Liver (tissue), 8 donors: ENCODE measurements at regions not wholly inside any gene's neighbourhood (a gene's known extent, or its start where the extent isn't known, plus 50 kb on each side); places are given as distances from the start of the nearest gene placed in this dataset.

ENCODE experiments used
- DNase-seq: peaks from one replicate; pipeline ENCODE4 v3.0.0-alpha.2; 2017; ENCODE audit warnings: low spot score
- H3K27ac ChIP-seq, 2 donors: one replicate each; pipeline ENCODE4 v1.7.0; 2013; ENCODE audit warnings: inconsistent platforms in 2 of 2, low read length in 2 of 2, control low read depth in 1 of 2, low read depth in 1 of 2, mild to moderate bottlenecking in 1 of 2
- H3K27me3 ChIP-seq, 4 donors: one replicate each; pipeline versions ENCODE4 v1.6.1 to v1.7.0; 2013; ENCODE audit warnings: low read length in 3 of 4, inconsistent platforms in 1 of 4, mild to moderate bottlenecking in 1 of 4, moderate library complexity in 1 of 4; ENCODE audit not compliant: control insufficient read depth in 4 of 4, insufficient read depth in 4 of 4
- H3K36me3 ChIP-seq, 4 donors: one replicate each; pipeline versions ENCODE4 v1.6.1 to v1.7.0; 2013; ENCODE audit warnings: low read length in 3 of 4, mild to moderate bottlenecking in 3 of 4, low read depth in 1 of 4, moderate library complexity in 1 of 4; ENCODE audit not compliant: control insufficient read depth in 4 of 4, insufficient read depth in 3 of 4
- H3K4me1 ChIP-seq, 4 donors: one replicate each; pipeline versions ENCODE4 v1.6.1 to v1.7.0; 2013; ENCODE audit warnings: low read length in 3 of 4, mild to moderate bottlenecking in 3 of 4, moderate library complexity in 1 of 4; ENCODE audit not compliant: control insufficient read depth in 4 of 4, insufficient read depth in 4 of 4
- H3K4me3 ChIP-seq, 3 donors: one replicate each; pipeline versions ENCODE4 v1.6.1 to v1.7.0; 2013; ENCODE audit warnings: low read length in 3 of 3, control low read depth in 1 of 3, low read depth in 1 of 3, mild to moderate bottlenecking in 1 of 3
- H3K9ac ChIP-seq, 2 donors: one replicate each; pipeline ENCODE4 v1.7.0; 2013; ENCODE audit warnings: low read length in 2 of 2, mild to moderate bottlenecking in 2 of 2, moderate library complexity in 2 of 2, control low read depth in 1 of 2, low read depth in 1 of 2
- H3K9me3 ChIP-seq, 4 donors: one replicate each; pipeline versions ENCODE4 v1.6.1 to v1.7.0; 2013; ENCODE audit warnings: low read length in 3 of 4; ENCODE audit not compliant: control insufficient read depth in 4 of 4
- EGR1 ChIP-seq, 2 donors: IDR thresholded peaks; 2 replicates each; pipeline ENCODE4 v1.6.1; 2016 to 2018; ENCODE audit warnings: antibody characterized with exemption in 2 of 2, low read depth in 2 of 2
- FOXA1 ChIP-seq: IDR thresholded peaks from 2 replicates; pipeline ENCODE4 v1.6.1; 2016; ENCODE audit warnings: antibody characterized with exemption
- FOXA2 ChIP-seq: IDR thresholded peaks from 2 replicates; pipeline ENCODE4 v1.6.1; 2016; ENCODE audit warnings: antibody characterized with exemption
- HNF4A ChIP-seq, 2 donors: conservative IDR thresholded peaks; 2 replicates each; pipeline ENCODE4 v1.6.1; 2016; ENCODE audit warnings: antibody characterized with exemption in 2 of 2, mild to moderate bottlenecking in 2 of 2
- JUND ChIP-seq, 2 donors: IDR thresholded peaks; 2 replicates each; pipeline ENCODE4 v1.6.1; 2016; ENCODE audit warnings: antibody characterized with exemption in 2 of 2
- NR2F2 ChIP-seq: IDR thresholded peaks from 2 replicates; pipeline ENCODE4 v1.6.1; 2016; ENCODE audit warnings: antibody characterized with exemption
- RAD21 ChIP-seq, 2 donors: IDR thresholded peaks; 2 replicates each; pipeline ENCODE4 v1.6.1; 2016; ENCODE audit warnings: antibody characterized with exemption in 2 of 2, mild to moderate bottlenecking in 2 of 2
- RXRA ChIP-seq, 2 donors: IDR thresholded peaks; 2 replicates each; pipeline ENCODE4 v1.6.1; 2017 to 2018; ENCODE audit warnings: antibody characterized with exemption in 2 of 2, mild to moderate bottlenecking in 1 of 2
- TAF1 ChIP-seq: conservative IDR thresholded peaks from 2 replicates; pipeline ENCODE4 v1.6.1; 2016; ENCODE audit warnings: antibody characterized with exemption, mild to moderate bottlenecking
- YY1 ChIP-seq: IDR thresholded peaks from 2 replicates; pipeline ENCODE4 v1.6.1; 2016; ENCODE audit warnings: antibody characterized with exemption, mild to moderate bottlenecking
- WGBS: extraction: QIAGEN DNeasy Blood & Tissue Kit; methylation state at CpG from one replicate; pipeline ENCODE4 v1.1.7; 2013; 5-methylcytosine and 5-hydroxymethylcytosine counted together
- TF ChIP-seq, protein P1 (sequence below): IDR thresholded peaks from 2 replicates; pipeline ENCODE4 v1.6.1; 2016; ENCODE audit warnings: antibody characterized with exemption
- TF ChIP-seq, protein P2 (sequence below): IDR thresholded peaks from 2 replicates; pipeline ENCODE4 v1.6.1; 2016; ENCODE audit warnings: antibody characterized with exemption, mild to moderate bottlenecking
- TF ChIP-seq, protein P3 (sequence below): IDR thresholded peaks from 2 replicates; pipeline ENCODE4 v1.6.1; 2016; ENCODE audit warnings: antibody characterized with exemption
- TF ChIP-seq, protein P4 (sequence below): fragments of 150-350 bp; IDR thresholded peaks from 2 replicates; pipeline ENCODE4 v1.5.1; 2017; ENCODE audit warnings: improper control_type of control experiment, low read depth, low read length; ENCODE audit not compliant: missing input control
- donor health status: healthy.
- donor health status: healthy.
- donor health status: healthy.
- donor health status: healthy.
- donor health status: healthy.

DNA sequence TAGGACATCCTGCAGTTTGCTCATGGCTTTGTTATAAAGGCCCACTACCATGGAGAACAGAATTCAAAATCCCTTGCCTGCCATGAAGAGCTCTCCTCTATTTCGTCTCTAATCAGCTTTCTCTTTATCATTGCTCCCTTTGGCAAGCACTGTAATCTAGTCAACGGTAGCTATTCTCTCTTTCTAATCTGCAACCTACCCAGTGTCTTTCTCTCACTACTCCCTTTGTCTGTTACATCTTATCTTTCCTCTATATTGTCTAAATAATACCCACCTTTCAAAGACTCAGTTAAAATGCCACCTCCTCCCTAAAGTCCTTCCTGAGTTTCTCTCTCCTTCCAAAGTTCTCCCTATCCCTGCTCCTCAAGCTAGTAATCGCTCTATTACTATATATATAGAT, 108.1 kb downstream of the FZD1 start:
- H3K36me3 ChIP-seq = no peaks in the 10 kb centered on the region
- TF ChIP-seq EGR1 (IDR thresholded peaks at IDR 0.05; ENCODE audit: low read depth in 2 of 2) (no peak), YY1 (no peak), JUND (IDR thresholded peaks at IDR 0.05) (no peak), FOXA1 (no peak), HNF4A (conservative IDR thresholded peaks at IDR 0.05) (no peak), NR2F2 (no peak), RXRA (IDR thresholded peaks at IDR 0.05) (no peak)
- TF ChIP-seq, protein P1, sequence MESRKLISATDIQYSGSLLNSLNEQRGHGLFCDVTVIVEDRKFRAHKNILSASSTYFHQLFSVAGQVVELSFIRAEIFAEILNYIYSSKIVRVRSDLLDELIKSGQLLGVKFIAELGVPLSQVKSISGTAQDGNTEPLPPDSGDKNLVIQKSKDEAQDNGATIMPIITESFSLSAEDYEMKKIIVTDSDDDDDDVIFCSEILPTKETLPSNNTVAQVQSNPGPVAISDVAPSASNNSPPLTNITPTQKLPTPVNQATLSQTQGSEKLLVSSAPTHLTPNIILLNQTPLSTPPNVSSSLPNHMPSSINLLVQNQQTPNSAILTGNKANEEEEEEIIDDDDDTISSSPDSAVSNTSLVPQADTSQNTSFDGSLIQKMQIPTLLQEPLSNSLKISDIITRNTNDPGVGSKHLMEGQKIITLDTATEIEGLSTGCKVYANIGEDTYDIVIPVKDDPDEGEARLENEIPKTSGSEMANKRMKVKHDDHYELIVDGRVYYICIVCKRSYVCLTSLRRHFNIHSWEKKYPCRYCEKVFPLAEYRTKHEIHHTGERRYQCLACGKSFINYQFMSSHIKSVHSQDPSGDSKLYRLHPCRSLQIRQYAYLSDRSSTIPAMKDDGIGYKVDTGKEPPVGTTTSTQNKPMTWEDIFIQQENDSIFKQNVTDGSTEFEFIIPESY = no peak
- TF ChIP-seq, protein P2, sequence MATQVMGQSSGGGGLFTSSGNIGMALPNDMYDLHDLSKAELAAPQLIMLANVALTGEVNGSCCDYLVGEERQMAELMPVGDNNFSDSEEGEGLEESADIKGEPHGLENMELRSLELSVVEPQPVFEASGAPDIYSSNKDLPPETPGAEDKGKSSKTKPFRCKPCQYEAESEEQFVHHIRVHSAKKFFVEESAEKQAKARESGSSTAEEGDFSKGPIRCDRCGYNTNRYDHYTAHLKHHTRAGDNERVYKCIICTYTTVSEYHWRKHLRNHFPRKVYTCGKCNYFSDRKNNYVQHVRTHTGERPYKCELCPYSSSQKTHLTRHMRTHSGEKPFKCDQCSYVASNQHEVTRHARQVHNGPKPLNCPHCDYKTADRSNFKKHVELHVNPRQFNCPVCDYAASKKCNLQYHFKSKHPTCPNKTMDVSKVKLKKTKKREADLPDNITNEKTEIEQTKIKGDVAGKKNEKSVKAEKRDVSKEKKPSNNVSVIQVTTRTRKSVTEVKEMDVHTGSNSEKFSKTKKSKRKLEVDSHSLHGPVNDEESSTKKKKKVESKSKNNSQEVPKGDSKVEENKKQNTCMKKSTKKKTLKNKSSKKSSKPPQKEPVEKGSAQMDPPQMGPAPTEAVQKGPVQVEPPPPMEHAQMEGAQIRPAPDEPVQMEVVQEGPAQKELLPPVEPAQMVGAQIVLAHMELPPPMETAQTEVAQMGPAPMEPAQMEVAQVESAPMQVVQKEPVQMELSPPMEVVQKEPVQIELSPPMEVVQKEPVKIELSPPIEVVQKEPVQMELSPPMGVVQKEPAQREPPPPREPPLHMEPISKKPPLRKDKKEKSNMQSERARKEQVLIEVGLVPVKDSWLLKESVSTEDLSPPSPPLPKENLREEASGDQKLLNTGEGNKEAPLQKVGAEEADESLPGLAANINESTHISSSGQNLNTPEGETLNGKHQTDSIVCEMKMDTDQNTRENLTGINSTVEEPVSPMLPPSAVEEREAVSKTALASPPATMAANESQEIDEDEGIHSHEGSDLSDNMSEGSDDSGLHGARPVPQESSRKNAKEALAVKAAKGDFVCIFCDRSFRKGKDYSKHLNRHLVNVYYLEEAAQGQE = no peak
- no peak overlapping the region for H3K4me3 ChIP-seq
- no peak for DNase-seq
- H3K9me3 ChIP-seq = no peaks in the 10 kb centered on the region
- H3K4me1 ChIP-seq = no peaks in the 10 kb centered on the region
- 63% methylated on average over 3 of the region's 3 CpGs for WGBS
- no peak overlapping the region for H3K9ac ChIP-seq
- H3K27me3 ChIP-seq = peaks cover 0 to 4% (median 0%) of the 10 kb centered on the region in 4 donors
- H3K27ac ChIP-seq = no peak overlapping the region

DNA sequence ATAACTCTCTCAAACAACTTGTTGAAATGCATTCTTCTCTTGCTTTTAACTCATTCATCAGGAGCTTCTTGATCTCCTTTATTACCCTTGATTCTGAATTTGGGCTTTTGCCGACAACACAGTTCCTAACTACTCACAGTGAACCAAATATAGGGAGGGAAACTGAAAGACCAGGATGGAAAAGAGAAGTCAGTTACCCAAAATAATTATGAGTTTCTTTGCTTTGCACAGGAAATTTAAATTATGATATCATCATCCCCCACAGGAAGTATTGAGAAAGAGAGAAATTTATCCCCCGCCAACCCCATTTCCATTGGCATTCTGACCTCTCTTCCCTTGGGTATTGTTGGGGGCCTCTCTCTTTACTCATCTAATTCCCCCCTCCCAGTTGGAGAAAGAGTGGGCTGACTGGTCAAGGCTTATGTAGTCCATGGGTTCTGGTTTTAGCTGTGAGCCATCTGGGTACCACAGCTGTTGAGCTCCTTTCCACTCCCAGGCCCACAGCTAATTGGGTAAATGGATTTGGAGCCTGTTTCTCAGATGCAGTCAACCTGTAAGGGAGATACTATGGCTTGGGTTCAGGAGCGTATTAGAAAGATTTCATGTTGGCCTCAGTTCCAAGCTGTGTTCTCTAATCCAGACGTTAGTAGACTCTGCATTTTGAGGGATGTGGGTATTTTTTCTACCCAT, 109.0 kb downstream of the FZD1 start:
- Histone ChIP-seq H3K4me1 (no peaks in the 10 kb centered on the region), H3K36me3 (no peaks in the 10 kb centered on the region), H3K27me3 (peaks cover 0 to under 1% (median 0%) of the 10 kb centered on the region in 4 donors), H3K27ac (no peak overlapping the region), H3K4me3 (no peak overlapping the region), H3K9ac (no peak overlapping the region), H3K9me3 (no peaks in the 10 kb centered on the region)
- 64% methylated on average over 4 of the region's 4 CpGs for WGBS
- DNase-seq = no peak
- TF ChIP-seq TAF1 (no peak), JUND (IDR thresholded peaks at IDR 0.05) (no peak), FOXA2 (no peak), RAD21 (IDR thresholded peaks at IDR 0.05) (no peak), YY1 (no peak), HNF4A (conservative IDR thresholded peaks at IDR 0.05) (no peak), NR2F2 (no peak), FOXA1 (no peak)
- TF ChIP-seq, protein P3, sequence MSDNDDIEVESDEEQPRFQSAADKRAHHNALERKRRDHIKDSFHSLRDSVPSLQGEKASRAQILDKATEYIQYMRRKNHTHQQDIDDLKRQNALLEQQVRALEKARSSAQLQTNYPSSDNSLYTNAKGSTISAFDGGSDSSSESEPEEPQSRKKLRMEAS = no peak
- TF ChIP-seq, protein P4, sequence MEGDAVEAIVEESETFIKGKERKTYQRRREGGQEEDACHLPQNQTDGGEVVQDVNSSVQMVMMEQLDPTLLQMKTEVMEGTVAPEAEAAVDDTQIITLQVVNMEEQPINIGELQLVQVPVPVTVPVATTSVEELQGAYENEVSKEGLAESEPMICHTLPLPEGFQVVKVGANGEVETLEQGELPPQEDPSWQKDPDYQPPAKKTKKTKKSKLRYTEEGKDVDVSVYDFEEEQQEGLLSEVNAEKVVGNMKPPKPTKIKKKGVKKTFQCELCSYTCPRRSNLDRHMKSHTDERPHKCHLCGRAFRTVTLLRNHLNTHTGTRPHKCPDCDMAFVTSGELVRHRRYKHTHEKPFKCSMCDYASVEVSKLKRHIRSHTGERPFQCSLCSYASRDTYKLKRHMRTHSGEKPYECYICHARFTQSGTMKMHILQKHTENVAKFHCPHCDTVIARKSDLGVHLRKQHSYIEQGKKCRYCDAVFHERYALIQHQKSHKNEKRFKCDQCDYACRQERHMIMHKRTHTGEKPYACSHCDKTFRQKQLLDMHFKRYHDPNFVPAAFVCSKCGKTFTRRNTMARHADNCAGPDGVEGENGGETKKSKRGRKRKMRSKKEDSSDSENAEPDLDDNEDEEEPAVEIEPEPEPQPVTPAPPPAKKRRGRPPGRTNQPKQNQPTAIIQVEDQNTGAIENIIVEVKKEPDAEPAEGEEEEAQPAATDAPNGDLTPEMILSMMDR = no peak
- TF ChIP-seq, protein P2 = no peak
